HUDEP-2 (cell line): ENCODE measurements at regions not wholly inside any gene's neighbourhood (a gene's known extent, or its start where the extent isn't known, plus 50 kb on each side); places are given as distances from the start of the nearest gene placed in this dataset.

Source experiments
- DNase-seq, 76 experiments: peaks; one replicate each; lab custom pipeline; 2025; ENCODE audit not compliant: unreplicated experiment in 76 of 76; lab: John Stamatoyannopoulos, UW

DNA sequence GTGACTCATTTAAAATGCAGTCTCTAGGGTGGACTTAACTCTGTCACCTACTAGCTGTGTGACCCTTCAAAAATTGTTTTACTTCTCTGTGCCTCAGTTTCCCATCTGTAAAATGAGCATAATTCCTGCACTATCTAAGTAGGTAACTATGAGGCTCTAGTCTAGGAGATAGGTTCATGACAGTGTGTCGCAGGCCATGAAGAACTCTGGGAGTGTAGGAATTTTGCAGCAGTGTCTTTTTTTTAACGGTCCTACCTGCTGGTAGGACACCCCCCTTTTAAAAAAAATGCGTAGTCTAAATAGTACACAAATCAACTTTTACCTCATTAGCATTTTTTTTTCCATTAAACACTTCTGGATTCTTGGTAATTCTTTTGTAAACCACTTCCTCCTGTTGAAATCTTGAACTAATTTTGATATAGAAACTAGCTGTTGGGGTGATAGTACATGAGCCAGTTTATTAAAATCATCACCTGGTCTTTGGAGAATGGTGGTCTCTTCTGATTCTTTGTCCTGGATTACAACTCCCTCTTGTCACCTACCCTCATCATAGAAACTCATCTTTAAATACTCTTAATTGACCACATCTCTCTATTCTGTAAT, 86.0 kb upstream of the SLC38A2 start:
- no peak for DNase-seq

DNA sequence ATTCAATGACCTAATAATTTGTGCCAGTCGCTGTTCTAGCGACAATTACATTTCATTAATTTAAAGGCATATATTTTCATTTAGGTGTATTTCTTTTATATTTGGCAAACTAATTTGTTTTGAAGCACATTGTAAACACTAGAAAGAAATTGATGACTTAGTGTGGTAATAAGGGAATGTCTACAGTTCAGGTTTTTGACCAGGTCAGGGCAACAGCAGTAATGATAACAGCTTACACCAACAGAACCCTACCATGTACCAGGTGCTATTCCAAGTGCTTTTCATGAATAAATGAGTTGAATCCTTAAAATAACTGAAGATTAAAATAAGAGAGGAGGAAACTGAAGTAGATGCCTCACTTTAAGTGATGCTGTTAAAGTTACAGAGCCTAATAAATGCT, 85.4 kb upstream of the SLC38A2 start:
- no peak for DNase-seq

DNA sequence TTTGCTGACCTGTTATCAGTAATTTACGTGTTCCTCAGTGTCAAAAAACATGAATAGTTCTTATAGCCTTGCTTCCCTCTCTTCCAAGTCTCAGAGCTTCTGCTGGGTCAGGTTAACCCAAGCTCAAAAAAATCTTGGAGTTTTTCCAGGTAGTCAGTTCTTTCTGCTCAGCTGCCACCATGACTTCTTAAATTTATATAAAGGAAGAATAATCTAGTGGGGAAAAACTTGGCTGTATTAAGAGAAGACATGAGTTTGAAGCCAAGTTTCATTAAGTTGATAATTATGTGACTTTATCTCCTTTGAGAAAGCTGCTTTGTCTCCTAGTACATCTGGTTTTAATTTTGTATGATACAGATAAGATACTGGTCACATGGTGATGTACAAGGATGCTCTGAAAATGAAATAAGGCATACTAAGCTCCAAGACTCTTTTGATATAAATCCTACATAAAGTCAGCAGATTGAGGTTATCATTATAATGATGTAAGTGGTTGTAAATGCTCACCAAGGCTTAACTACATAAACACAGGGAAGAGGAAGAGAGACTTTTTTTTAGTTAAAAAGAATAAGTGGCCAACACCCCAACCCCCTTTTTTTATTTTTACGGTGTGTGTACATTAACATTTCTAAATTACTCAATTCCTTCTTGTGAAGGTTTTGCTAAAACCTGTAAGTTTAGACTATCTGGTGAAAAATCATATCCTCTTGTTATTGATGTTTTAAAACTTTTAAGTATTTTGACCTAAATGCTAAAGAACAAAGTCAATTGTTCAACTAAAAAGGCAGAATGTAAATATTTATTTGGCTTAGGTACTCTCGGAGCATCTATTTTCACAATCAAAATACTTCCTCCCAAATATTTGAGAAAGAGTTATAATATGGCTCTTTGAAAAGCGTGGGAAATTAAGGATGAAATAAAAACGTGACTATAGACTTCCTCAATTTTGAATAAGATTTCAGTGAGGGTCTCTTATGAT, 84.1 kb upstream of the SLC38A2 start:
- no peak for DNase-seq

DNA sequence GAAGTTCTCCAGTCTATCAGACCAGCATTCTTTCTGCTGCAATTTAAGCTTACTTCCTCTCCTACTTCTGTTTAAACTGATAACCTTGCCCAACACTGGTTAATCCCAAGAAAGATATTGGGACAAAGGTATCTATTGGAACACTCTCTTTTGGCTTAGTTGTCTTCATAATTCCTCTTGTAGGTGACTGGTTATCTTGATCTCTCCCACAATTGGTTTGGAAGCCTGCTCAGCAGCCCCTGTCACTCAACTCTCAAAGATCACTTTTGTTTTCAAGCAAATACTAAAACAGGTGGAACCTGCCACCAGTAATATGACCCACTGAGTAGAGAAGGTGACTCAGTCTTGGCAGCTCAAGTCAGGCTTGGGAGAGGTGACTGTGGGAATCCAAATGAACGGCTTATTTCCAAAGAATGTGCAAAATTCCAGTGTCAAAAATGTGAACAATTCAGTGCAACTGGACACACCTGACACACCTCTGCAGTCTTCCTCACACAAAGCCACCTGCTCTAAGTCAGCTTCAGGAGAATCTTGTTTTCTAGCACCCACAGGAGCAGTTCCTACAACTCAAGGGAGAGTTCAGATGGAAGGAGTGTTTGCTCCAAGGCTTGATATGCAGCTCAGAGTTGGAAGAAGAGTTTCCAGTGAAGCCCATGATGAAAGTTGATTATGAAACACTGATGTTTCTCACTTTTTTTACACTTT, 83.2 kb upstream of the SLC38A2 start:
- no peak for DNase-seq

DNA sequence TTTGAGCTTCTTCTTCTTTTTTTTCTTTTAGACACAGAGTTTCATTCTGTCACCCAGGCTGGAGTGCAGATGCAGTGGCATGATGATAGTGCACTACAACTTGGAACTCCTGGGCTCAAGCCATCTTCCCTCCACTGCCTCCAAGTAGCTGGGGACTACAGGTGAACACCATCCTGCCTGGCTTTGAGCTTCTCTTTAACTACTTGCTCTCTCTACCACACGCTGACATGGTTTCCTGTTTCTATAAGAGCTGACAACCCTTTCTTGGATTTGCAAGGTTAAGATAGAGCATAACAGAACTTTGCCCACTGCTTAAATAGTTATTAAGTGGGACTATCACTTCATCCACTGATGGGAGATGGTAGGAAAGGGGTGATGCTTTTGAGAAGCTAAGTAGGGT, 82.4 kb upstream of the SLC38A2 start:
- no peak for DNase-seq

DNA sequence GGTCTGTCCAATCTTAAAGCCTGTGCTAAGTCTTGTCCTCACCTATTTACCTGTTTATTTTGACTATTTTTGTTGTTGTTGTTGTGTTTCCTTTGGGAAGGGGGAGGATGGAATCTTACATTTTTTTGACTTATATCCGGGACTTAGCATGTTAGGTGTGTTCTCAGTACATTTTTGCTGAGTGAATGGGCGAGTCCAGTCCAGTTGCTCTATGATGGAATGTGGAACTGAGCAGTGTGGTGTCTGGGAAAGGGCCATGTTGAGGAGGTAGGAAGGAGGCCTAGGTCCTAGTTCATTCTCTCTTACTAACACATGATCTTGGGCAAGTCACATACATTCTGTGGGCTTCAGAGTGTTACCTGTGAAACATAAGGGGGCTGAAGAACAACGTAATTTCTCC, 80.9 kb upstream of the SLC38A2 start:
- no peak for DNase-seq

DNA sequence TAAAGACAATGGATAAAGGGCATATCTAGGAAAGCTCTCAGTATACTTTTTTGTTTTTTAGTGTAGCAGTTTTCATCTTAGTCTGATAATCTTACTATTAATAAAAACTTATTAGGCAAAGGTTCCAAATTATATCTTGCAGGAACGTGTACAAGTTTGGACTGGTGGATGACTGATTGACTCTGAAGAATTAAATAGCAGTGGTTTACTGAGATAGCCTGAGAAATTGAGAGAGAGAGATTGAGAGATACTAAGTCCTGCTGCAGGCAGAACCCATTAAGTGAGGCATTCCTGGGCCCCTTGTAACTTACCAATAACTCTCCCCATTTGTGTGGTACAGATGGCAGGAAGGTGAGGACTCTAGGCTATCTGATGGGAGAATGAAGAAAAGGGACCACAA, 80.2 kb upstream of the SLC38A2 start:
- DNase-seq: no peak

DNA sequence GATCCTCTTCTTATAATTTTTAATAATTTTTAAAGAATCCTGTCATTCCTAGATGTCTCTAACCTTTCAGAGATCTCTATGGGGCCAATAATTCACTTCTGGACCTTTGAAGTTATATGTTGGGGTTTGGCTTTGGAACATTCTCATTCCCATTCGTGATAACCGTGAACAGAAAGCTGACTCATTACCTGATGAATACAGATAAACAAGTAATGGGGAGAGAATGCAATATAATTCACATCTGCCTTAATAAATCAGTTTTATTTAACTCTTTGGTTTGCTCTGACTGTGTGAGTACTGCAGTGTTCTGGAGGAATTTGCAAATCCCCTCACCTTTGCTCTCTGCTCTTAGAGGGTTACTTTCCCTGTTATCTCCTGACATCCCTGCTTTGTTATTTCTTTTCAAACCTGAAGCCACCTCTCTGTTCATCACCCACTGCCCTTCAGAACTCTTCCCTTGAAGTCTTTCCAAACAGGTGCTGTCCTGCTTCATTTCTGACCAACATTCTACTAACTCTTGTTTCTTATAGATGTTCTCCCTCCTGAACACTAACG, 79.6 kb upstream of the SLC38A2 start:
- no peak for DNase-seq

DNA sequence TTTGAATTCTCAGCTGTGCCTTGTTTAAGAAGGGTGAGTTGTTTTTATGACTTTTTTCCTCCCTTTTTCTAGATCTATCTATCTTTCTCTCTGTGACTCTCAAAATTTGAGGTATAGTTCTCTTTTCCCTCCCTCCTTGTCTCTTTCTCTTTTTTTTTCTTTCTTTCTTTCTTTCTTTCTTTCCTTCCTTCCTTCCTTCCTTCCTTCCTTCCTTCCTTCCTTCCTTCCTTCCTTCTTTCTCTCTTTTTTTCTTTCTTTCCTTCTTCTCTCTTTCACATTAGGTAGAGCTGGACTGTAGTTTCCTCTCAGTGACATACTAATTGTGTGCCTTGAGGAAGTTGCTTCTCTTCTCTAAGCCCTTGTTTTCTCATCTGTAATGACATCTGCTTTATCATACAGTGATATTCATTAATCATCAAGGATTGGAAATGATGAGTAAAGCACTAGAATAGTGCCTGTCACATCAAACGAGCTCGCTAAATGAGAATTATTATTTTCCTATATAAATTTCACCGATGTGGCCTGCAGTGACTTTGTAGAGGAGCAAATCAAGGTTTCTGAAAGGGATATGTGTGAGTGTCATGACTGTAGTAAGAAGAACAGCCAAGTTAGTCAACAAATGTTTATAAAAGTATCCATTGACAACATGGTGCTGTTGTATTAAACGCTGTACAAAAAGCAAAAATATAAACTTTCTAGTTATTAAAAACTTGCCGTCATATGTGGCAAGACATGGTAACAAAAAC, 78.9 kb upstream of the SLC38A2 start:
- DNase-seq: no peak

DNA sequence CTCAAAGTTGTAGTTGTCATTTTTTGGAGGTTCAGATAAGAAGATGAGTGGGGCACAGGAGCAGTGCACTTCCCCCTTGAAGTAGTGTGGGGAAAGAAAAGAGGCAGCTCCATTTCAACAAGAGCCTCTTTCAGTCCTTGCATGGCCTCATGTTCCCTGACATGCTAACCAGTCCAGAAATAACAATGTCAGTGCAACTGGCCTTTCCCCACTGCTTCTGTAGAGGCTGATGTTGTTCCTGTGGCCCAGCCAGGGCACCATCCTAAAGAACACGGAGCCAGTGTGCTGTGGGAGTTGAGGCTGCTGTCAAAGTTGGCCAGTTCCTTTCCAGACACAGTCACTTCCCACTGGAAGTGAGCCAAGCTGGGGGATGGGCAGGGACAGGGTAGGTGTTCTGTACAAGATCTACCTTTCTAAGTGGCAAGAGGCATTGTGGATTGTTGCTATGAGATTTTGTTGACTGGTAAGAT, 77.7 kb upstream of the SLC38A2 start:
- peak in 3 of 76 experiments; percentile 10 to 16 (median 14) for DNase-seq

DNA sequence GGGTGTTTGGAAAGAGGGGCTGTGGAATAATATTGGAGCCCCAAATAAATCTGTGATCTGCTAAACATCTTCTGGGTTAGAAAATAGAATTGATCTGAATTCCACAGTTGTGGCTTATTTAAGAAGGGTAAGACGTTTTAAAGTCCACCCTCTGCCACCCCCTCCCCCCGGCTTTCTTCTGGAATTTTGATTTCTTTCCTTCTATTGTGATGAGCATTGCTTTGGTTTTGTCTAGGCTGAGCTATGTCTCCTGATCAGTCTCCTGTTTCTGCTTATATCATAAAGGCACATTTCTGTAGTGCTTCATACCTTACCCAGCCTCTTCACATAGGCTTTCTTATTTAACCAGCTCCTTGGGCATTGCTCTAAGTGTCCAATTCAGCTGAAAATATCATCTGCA, 77.3 kb upstream of the SLC38A2 start:
- DNase-seq: no peak

DNA sequence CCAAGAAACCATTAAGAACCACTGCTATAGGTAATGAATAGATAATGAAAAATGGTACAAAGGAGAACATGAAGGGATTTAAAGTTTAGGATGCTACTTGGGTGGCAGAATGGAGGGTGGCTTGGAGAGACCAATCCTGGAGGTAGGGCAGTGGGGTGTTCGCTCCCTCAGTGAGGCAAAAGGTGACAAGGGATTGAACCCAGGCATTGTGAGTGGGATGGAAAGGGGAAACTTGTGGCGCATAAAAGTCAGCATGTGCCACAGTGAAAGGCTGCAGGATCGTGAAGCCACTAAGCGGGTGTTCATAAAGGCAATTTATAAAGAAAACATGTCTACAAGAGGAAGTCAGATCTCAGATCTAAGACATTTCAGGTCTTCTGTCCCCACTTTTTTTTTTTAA, 76.7 kb upstream of the SLC38A2 start:
- no peak for DNase-seq

DNA sequence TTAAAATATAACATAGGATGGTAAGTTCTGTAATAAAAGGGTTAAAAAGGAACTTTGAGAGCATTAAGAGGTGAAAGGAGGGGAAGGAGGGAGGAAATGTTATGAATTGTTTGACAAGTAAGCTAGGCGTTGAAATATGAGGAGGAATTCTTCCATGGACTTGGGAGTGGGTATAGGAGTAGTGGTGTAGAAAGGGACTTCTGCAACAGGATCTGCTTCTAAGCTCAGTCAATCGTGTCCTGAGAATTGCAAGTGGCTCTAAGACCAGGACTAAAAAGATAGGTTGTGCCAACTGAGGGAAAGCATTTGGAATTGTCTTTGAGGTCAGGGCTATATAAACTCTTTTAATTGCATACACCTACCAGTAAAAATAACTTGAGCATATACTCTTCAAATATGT, 74.1 kb upstream of the SLC38A2 start:
- no peak for DNase-seq

DNA sequence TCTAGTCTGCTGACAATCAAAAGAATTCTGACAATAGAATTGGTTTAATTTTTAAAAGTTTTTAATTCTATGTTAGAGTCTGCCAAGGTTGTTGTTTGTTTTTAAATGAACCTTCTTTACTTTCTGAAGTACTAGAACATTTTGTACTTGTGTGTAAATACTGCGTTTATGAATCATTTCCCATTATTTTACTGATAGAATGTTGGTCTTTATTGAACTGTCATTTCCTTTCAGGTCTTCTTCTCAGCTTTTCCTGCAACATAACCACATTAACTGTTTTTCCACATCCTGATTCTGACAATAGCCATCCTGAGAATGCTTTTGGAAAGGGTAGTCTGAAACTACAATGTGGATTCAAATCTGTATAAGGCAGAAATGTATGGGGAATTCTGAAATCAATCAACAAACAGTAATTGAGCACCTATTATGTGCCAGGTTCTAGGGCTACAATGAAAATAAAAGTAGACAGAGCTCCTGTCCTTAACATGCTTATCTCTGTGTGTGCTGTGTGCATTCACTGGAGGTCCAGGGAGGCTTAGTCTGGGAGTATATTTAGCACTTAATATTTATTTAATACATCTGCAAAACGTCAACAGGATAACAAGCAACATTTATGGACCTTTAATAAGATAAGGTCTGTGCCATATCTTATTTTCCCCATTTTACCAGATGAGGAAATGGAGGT, 73.1 kb upstream of the SLC38A2 start:
- DNase-seq: no peak

DNA sequence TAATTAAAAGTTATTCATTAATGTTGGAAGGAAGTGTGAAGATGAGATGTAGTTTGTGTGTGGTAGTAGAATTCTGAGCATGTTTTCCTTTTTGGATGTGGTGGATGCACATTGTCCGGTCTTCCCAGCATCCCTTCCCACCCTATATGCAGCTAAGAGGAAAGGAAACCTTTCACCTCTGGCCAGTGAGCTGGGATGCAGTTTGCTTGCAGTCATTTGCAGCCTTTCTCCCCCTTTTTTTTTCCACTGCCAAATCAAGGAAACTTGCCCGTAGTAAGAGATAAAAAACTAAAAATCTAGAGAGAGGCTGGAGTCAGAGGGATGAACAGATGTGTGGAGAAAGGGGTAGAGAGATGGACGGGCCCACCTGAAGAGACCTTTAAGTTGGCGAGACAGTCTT, 72.5 kb upstream of the SLC38A2 start:
- DNase-seq: no peak

DNA sequence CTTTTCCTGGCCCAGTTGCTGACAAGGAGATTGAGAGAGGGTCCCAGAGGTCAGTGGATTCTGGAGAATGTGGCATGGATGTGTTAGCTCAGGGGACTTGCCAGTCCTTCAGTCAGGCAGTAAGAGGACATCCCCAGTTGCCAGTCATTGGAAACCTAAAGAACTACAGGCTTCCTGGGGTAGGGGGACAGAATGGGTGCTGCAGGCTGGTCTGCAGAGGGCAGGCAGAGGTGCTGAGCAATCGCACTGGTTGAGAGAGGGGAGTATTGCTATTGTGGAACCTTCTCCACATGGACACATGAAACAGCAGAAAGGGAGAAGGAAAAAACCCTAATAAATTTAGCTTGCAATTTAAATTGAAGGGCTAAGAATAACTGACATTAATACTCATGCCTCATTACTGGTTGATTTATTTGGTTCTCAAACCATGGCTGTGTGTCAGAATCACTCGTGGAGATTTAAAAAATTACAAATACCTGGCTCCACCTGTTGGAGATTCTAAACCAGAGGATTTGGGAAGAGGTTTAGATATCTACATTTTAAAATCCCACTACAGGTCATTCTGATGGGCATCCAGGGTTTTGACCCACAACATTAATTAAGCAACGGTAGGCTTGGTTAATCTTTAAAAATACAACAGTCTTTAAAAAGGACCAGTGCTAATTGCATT, 71.2 kb upstream of the SLC38A2 start:
- no peak for DNase-seq

DNA sequence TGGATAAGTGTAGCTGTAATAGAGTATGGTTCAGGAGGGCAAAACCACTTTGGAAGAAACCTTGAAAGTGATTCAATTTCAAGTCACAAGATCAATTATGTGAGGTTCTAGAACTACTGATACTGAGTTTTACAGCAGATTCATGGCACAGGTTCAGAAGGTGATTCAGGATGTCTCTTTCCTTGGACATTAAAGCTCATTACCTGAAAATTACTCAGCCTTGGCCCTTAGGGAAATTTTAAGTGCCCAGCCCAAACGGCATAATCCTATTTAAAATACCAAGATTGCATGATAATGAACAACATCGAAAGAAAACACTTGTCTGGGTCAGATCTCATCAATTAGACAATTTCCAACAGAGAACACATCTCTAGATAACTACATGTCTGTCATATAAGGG, 70.2 kb upstream of the SLC38A2 start:
- DNase-seq: no peak

DNA sequence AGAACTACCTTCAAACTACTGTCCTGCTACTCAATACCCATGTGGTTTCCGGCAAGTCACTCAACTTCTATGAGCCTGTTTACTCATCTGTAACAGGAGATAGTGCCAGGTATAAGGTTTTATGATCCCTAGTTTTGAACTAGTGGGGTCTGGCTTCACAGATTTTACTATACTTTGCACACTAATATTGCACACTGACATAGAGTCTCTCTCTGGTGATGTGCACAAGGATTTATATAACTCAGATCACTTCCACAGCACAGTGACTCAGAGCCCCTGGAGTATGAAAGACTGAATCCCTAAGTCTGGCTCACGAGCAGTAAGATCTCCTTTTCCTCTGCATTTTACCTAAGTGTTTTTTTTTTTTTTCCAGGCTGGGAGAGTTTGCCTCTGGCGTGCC, 69.7 kb upstream of the SLC38A2 start:
- DNase-seq: no peak

DNA sequence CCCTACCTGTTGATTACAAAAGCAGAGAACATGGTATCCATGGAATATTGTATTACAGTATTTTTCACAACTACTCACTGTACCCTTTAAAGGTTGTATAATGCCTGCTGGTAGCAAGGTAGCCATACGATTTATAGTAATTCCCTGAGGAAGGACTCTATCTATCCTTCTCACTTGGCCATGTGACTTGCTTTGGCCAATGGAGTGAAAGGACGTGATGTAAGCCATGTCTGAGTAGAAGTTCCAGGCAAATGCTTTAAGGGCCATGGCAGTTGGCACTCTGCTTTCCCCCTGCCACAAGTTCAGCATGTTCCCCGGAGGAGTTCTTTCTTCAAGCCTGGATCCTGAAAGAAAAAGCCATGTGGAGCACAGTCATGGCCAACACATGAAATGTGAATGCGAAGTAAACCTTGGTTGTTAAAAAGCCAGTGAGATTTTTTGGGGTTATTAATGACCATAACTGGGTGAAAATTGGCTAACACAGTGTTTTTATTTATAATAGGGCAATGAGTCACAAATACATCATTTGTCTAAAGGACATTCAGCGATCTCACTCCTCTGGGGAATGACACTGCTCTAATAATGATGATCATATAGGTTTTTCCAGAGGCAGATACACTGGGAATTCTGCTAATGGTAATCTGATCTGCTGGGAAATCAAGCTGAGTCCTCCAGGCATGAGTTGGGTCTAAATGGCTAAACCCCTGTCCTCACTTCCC, 67.4 kb upstream of the SLC38A2 start:
- DNase-seq: no peak
